ENCODE measurements at regions not wholly inside any gene's neighbourhood (a gene's known extent, or its start where the extent isn't known, plus 50 kb on each side); places are given as distances from the start of the nearest gene placed in this dataset. TPM values are rescaled to one million over a fixed set of nuclear protein-coding genes. Genes with fewer than 3 reads are reported as not detected.
A peak's percentile ranks its signal among the peaks of the same experiment; 100 is the strongest.
"Not testable (repeated sequence)": the region's sequence is repeated elsewhere in the genome, so short reads cannot be mapped to it uniquely, and the experiment has no call there.

- peak; percentile 77 for ATAC-seq
- DNase-seq; H3K27me3 Mint-ChIP-seq; H3K9me3 Mint-ChIP-seq (ENCODE audit: low read depth); CTCF ChIA-PET; H3K36me3 Mint-ChIP-seq; H3K4me3 Mint-ChIP-seq: not testable (repeated sequence)
- Mint-ChIP-seq H3K4me1 (peaks cover 23% of the 10 kb centered on the region), H3K27ac (peak overlapping the region; percentile 1)
These were observed 143.3 kb downstream of the AVL9 start for GRCh38 chr7:32638479-32639121.

Small RNA genes lying in the stretch of these regions (microRNA-seq; reads per million reads assigned to microRNA genes)
- gene MIR550A2 (not detected), gene MIR550B2 (not detected)

All from activated CD8-positive, alpha-beta memory T cell treated with anti-CD3 and anti-CD28 coated beads, Interleukin-2, amount 10 ng/mL, durations not matched to agents 7 days and 5 days (primary cell).